SU-DHL-6 (cell line): ENCODE measurements at regions not wholly inside any gene's neighbourhood (a gene's known extent, or its start where the extent isn't known, plus 50 kb on each side); places are given as distances from the start of the nearest gene placed in this dataset.

Experiments
- H2AFZ ChIP-seq: fragments of 200-600 bp; sonication (generic); 2 replicates; pipeline ENCODE4 v1.6.1; 2014; ENCODE audit warnings: low read depth, mild to moderate bottlenecking, moderate library complexity, mixed read lengths, antibody characterized with exemption, low read length; ENCODE audit not compliant: severe bottlenecking
- H3F3A ChIP-seq: fragments of 200-600 bp; shearing (Covaris generic); 2 replicates; pipeline ENCODE4 v1.6.0; 2016; ENCODE audit warnings: antibody characterized with exemption, mild to moderate bottlenecking; ENCODE audit not compliant: insufficient read depth
- H3K27ac ChIP-seq: fragments of 200-600 bp; sonication (generic); 2 replicates; pipeline ENCODE4 v1.5.1; 2016; ENCODE audit warnings: low read depth, mild to moderate bottlenecking, low read length, moderate library complexity, mixed read lengths
- H3K27me3 ChIP-seq: fragments of 200-600 bp; sonication (generic), shearing (Covaris generic); 2 replicates; pipeline ENCODE4 v1.6.0; 2014; ENCODE audit warnings: mild to moderate bottlenecking, low read length
- H3K36me3 ChIP-seq: fragments of 200-600 bp; sonication (generic); 2 replicates; pipeline ENCODE4 v1.6.1; 2014; ENCODE audit warnings: mild to moderate bottlenecking, low read length, mixed read lengths
- H3K4me2 ChIP-seq: fragments of 300-600, 200-600 bp; shearing (Covaris generic), sonication (generic); 2 replicates; pipeline ENCODE4 v1.6.0; 2014; ENCODE audit warnings: low read length, low read depth, mild to moderate bottlenecking; ENCODE audit not compliant: poor library complexity, severe bottlenecking
- H3K4me3 ChIP-seq: fragments of 200-600 bp; sonication (generic); 2 replicates; pipeline ENCODE4 v1.5.1; 2014; ENCODE audit warnings: antibody characterized with exemption, low read length, mild to moderate bottlenecking, mixed read lengths; ENCODE audit not compliant: insufficient read depth, poor library complexity, severe bottlenecking
- H3K79me2 ChIP-seq: fragments of 200-600 bp; sonication (generic); 2 replicates; pipeline ENCODE4 v1.6.1; 2014; ENCODE audit warnings: mild to moderate bottlenecking, low read length, moderate library complexity; ENCODE audit not compliant: insufficient read depth
- H3K9ac ChIP-seq: fragments of 200-600 bp; sonication (generic); 2 replicates; pipeline ENCODE4 v1.7.0; 2014; ENCODE audit warnings: mild to moderate bottlenecking, low read length
- H3K9me2 ChIP-seq: fragments of 200-600 bp; sonication (generic); replicated peaks from 2 replicates; pipeline ENCODE4 v1.6.1; 2014; ENCODE audit warnings: low read length; ENCODE audit not compliant: insufficient read depth
- H3K9me3 ChIP-seq: fragments of 200-600 bp; sonication (generic); 2 replicates; pipeline ENCODE4 v1.6.1; 2014; ENCODE audit warnings: low read length, mixed read lengths; ENCODE audit not compliant: insufficient read depth
- H4K20me1 ChIP-seq: fragments of 200-600 bp; sonication (generic); 2 replicates; pipeline ENCODE4 v1.6.1; 2014; ENCODE audit warnings: low read depth, mild to moderate bottlenecking, antibody characterized with exemption, low read length, moderate library complexity, mixed read lengths
- CTCF ChIP-seq: fragments of 200-600 bp; sonication (generic); IDR thresholded peaks from one replicate; pipeline ENCODE4 v1.5.1; 2017; ENCODE audit warnings: antibody characterized with exemption, mild to moderate bottlenecking, low read length, moderate library complexity; ENCODE audit not compliant: insufficient read depth, poor library complexity, severe bottlenecking
- EZH2phosphoT487 ChIP-seq: fragments of 200-600 bp; sonication (generic), shearing (Covaris generic); conservative IDR thresholded peaks from 2 replicates; pipeline ENCODE4 v1.6.1; 2018; ENCODE audit warnings: mild to moderate bottlenecking, antibody characterized with exemption, low read length, moderate library complexity, mixed read lengths

- Histone ChIP-seq H2AFZ (no peak overlapping the region), H3K27ac (no peak overlapping the region), H3K9ac (no peak overlapping the region), H3K79me2 (no peaks in the 10 kb centered on the region), H4K20me1 (no peaks in the 10 kb centered on the region), H3K9me3 (no peaks in the 10 kb centered on the region), H3K27me3 (no peaks in the 10 kb centered on the region), H3F3A (no peaks in the 10 kb centered on the region), H3K4me2 (no peak overlapping the region), H3K9me2 (no peaks in the 10 kb centered on the region), H3K4me3 (no peak overlapping the region), H3K36me3 (no peaks in the 10 kb centered on the region)
- no peak for TF ChIP-seq EZH2phosphoT487
- no peak for TF ChIP-seq CTCF
Observed at GRCh38 chr4:75343333-75343732, 170.9 kb downstream of the RCHY1 start.

GRCh38 chr4:75340561-75340960 lies 173.6 kb downstream of the RCHY1 start:
- Histone ChIP-seq H4K20me1 (no peaks in the 10 kb centered on the region), H3K36me3 (no peaks in the 10 kb centered on the region), H3F3A (no peaks in the 10 kb centered on the region), H3K9me3 (no peaks in the 10 kb centered on the region), H3K79me2 (no peaks in the 10 kb centered on the region), H3K27ac (no peak overlapping the region), H3K27me3 (no peaks in the 10 kb centered on the region), H3K4me3 (no peak overlapping the region), H3K9me2 (no peaks in the 10 kb centered on the region), H2AFZ (no peak overlapping the region), H3K4me2 (no peak overlapping the region), H3K9ac (no peak overlapping the region)
- TF ChIP-seq EZH2phosphoT487 (no peak), CTCF (no peak)

GRCh38 chr4:75338352-75338880 lies 175.8 kb downstream of the RCHY1 start:
- H3K79me2 ChIP-seq: no peaks in the 10 kb centered on the region
- H3K36me3 ChIP-seq: no peaks in the 10 kb centered on the region
- no peaks in the 10 kb centered on the region for H3K9me3 ChIP-seq
- no peak overlapping the region for H3K4me2 ChIP-seq
- H3K9me2 ChIP-seq: no peaks in the 10 kb centered on the region
- no peaks in the 10 kb centered on the region for H3K27me3 ChIP-seq
- H3K27ac ChIP-seq: no peak overlapping the region
- no peak overlapping the region for H3K4me3 ChIP-seq
- H4K20me1 ChIP-seq: no peaks in the 10 kb centered on the region
- no peak overlapping the region for H2AFZ ChIP-seq
- H3F3A ChIP-seq: no peaks in the 10 kb centered on the region
- H3K9ac ChIP-seq: no peak overlapping the region
- TF ChIP-seq EZH2phosphoT487 (no peak), CTCF (no peak)
